ENCODE measurements at regions not wholly inside any gene's neighbourhood (a gene's known extent, or its start where the extent isn't known, plus 50 kb on each side); places are given as distances from the start of the nearest gene placed in this dataset.
A peak's percentile ranks its signal among the peaks of the same experiment; 100 is the strongest.
"Not testable (repeated sequence)": the region's sequence is repeated elsewhere in the genome, so short reads cannot be mapped to it uniquely, and the experiment has no call there.

GRCh38 chr2:67135208-67135607 lies 261.9 kb upstream of the ETAA1 start:
- DNase-seq = peak; percentile 73

GRCh38 chr2:67137699-67138098 lies 259.4 kb upstream of the ETAA1 start:
- peak; percentile 63 for DNase-seq

GRCh38 chr2:67142071-67142470 lies 255.1 kb upstream of the ETAA1 start:
- DNase-seq = no peak

GRCh38 chr2:67142741-67143140 lies 254.4 kb upstream of the ETAA1 start:
- no peak for DNase-seq

- DNase-seq = no peak
Measured at GRCh38 chr2:67145851-67146250, 251.3 kb upstream of the ETAA1 start.

GRCh38 chr2:67156796-67157195 lies 240.3 kb upstream of the ETAA1 start:
- DNase-seq = no peak

GRCh38 chr2:67158718-67159117 lies 238.4 kb upstream of the ETAA1 start:
- no peak for DNase-seq

GRCh38 chr2:67159929-67160328 lies 237.2 kb upstream of the ETAA1 start:
- DNase-seq = no peak

GRCh38 chr2:67164771-67165522 lies 232.2 kb upstream of the ETAA1 start:
- peak; percentile 44 for DNase-seq

GRCh38 chr2:67165523-67165990 lies 231.6 kb upstream of the ETAA1 start:
- no peak for DNase-seq

- DNase-seq = not testable (repeated sequence)
Measured at GRCh38 chr2:67166511-67166910, 230.6 kb upstream of the ETAA1 start.

GRCh38 chr2:67169417-67170140 lies 227.6 kb upstream of the ETAA1 start:
- DNase-seq = no peak

- DNase-seq = no peak
Measured at GRCh38 chr2:67179526-67179925, 217.6 kb upstream of the ETAA1 start.

GRCh38 chr2:67180841-67181240 lies 216.3 kb upstream of the ETAA1 start:
- no peak for DNase-seq

- no peak for DNase-seq
Measured at GRCh38 chr2:67182884-67183283, 214.2 kb upstream of the ETAA1 start.

- no peak for DNase-seq
Measured at GRCh38 chr2:67186326-67186725, 210.8 kb upstream of the ETAA1 start.

- no peak for DNase-seq
Measured at GRCh38 chr2:67186871-67187270, 210.3 kb upstream of the ETAA1 start.

GRCh38 chr2:67195327-67195726 lies 201.8 kb upstream of the ETAA1 start:
- not testable (repeated sequence) for DNase-seq

- DNase-seq = no peak
Measured at GRCh38 chr2:67201521-67201920, 195.6 kb upstream of the ETAA1 start.

- no peak for DNase-seq
Measured at GRCh38 chr2:67204349-67204748, 192.8 kb upstream of the ETAA1 start.

GRCh38 chr2:67208887-67209500 lies 188.1 kb upstream of the ETAA1 start:
- no peak for DNase-seq

- DNase-seq = no peak
Measured at GRCh38 chr2:67210430-67210829, 186.7 kb upstream of the ETAA1 start.

- no peak for DNase-seq
Measured at GRCh38 chr2:67212203-67212602, 184.9 kb upstream of the ETAA1 start.

- no peak for DNase-seq
Measured at GRCh38 chr2:67213270-67213670, 183.9 kb upstream of the ETAA1 start.
